ENCODE measurements at regions not wholly inside any gene's neighbourhood (a gene's known extent, or its start where the extent isn't known, plus 50 kb on each side); places are given as distances from the start of the nearest gene placed in this dataset.

- no peaks in the 10 kb centered on the region for H3K36me3 ChIP-seq (ENCODE audit: insufficient read depth, low read length)
- H3K4me1 ChIP-seq (ENCODE audit: control insufficient read depth, insufficient read depth, low read length): peaks cover 43% of the 10 kb centered on the region
- no peak overlapping the region for H3K9ac ChIP-seq (ENCODE audit: low read depth, low read length)
- no peak overlapping the region for H3K4me3 ChIP-seq (ENCODE audit: low read length)
- no peak overlapping the region for H3K4me2 ChIP-seq (ENCODE audit: low read length)
- H3K27me3 ChIP-seq (ENCODE audit: control insufficient read depth, insufficient read depth, low read length): no peaks in the 10 kb centered on the region
- H3K9me3 ChIP-seq (replicated peaks; ENCODE audit: low read length): no peaks in the 10 kb centered on the region
Measured at GRCh38 chr1:198888379-198888943, 249.6 kb downstream of the PTPRC start.

DNA sequence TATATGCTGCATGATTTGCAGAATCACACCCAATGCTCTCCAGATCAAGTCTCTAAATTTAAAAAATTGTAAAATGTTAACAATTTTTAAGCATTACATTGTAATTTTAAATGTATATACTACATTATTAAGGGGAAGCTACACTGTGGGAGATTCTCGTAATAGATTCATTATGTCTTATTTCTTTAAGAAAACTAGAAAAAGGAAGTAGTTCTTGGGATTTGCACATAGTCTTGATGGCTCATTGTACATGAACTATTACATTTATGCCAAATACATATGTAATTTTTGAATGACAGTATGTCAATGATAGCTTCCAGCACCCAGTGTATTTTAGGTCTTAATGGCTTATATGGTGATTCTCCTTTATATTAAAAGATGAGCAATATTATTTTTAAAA lies 250.3 kb downstream of the PTPRC start:
- Histone ChIP-seq H3K4me1 (ENCODE audit: control insufficient read depth, insufficient read depth, low read length) (peaks cover 50% of the 10 kb centered on the region), H3K9me3 (replicated peaks; ENCODE audit: low read length) (no peaks in the 10 kb centered on the region), H3K4me3 (ENCODE audit: low read length) (no peak overlapping the region), H3K27me3 (ENCODE audit: control insufficient read depth, insufficient read depth, low read length) (no peaks in the 10 kb centered on the region), H3K9ac (ENCODE audit: low read depth, low read length) (no peak overlapping the region), H3K4me2 (ENCODE audit: low read length) (no peak overlapping the region), H3K36me3 (ENCODE audit: insufficient read depth, low read length) (peaks cover 2% of the 10 kb centered on the region)

DNA sequence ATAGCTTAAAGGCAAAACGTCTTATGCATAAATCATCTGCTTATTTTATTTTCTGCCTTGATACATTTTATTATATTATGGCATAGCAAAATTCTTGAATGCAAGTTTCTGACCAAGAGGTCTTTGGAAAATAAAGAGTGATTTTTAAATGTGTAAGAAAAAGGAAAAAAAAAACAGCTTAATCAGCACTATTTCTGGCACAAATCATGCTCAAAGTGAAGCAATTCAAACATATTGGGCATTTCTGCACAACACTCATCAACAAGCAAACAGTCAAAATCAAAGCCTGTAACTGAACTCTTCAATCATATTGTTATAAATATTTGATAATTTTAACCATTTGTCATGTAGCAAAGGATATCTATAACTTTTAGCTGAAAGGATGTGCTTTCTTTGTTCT lies 250.9 kb downstream of the PTPRC start:
- Histone ChIP-seq H3K4me3 (ENCODE audit: low read length) (no peak overlapping the region), H3K9me3 (replicated peaks; ENCODE audit: low read length) (no peaks in the 10 kb centered on the region), H3K4me1 (ENCODE audit: control insufficient read depth, insufficient read depth, low read length) (peaks cover 52% of the 10 kb centered on the region), H3K27me3 (ENCODE audit: control insufficient read depth, insufficient read depth, low read length) (no peaks in the 10 kb centered on the region), H3K9ac (ENCODE audit: low read depth, low read length) (no peak overlapping the region), H3K4me2 (ENCODE audit: low read length) (no peak overlapping the region), H3K36me3 (ENCODE audit: insufficient read depth, low read length) (peaks cover 4% of the 10 kb centered on the region)

- H3K9ac ChIP-seq (ENCODE audit: low read depth, low read length): no peak overlapping the region
- H3K4me1 ChIP-seq (ENCODE audit: control insufficient read depth, insufficient read depth, low read length): peaks cover 52% of the 10 kb centered on the region
- H3K4me3 ChIP-seq (ENCODE audit: low read length): no peak overlapping the region
- no peaks in the 10 kb centered on the region for H3K9me3 ChIP-seq (replicated peaks; ENCODE audit: low read length)
- H3K36me3 ChIP-seq (ENCODE audit: insufficient read depth, low read length): peaks cover 4% of the 10 kb centered on the region
- peak overlapping the region; percentile 9 for H3K4me2 ChIP-seq (ENCODE audit: low read length)
- H3K27me3 ChIP-seq (ENCODE audit: control insufficient read depth, insufficient read depth, low read length): no peaks in the 10 kb centered on the region
Measured at GRCh38 chr1:198890214-198890930, 251.5 kb downstream of the PTPRC start.

DNA sequence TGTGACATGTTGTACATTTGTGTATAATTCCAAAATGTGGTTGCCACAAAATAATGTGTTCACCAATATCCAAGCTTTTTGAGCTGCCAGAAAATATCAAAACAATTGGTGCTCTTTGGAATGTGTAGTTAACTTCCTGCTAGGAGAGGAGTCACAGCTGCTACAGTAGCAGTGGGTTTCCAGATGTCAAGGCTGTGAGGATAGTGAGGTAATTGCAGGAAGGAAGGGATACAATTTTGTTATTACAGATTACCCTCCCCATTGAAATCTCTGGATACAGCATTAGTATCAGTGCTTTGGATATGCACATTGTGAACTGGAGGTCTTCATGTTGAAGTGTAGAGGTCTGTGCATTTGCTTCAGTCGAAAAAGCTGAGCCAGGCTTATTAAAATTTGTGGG lies 253.2 kb downstream of the PTPRC start:
- peaks cover 52% of the 10 kb centered on the region for H3K4me1 ChIP-seq (ENCODE audit: control insufficient read depth, insufficient read depth, low read length)
- peaks cover 10% of the 10 kb centered on the region for H3K36me3 ChIP-seq (ENCODE audit: insufficient read depth, low read length)

DNA sequence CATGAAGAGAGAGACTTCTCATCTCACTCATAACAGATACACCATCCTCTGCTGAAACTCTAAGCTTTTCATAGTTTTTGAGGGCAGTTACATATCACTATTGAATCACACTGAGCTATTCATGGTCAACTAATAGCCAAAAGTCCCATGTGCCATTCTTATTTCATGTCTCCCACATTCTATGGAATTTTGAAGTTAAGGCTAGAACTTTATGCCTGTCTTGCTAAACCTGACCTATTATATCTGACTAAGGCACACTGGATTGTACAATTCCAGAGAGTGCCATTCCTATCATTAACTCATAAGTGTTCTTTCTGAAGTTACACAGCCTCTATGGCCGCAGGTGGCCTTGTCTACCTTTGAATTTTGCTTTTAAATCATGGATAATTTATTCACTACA lies 254.3 kb downstream of the PTPRC start:
- H3K36me3 ChIP-seq (ENCODE audit: insufficient read depth, low read length): peaks cover 15% of the 10 kb centered on the region
- H3K4me3 ChIP-seq (ENCODE audit: low read length): no peak overlapping the region
- H3K9me3 ChIP-seq (replicated peaks; ENCODE audit: low read length): no peaks in the 10 kb centered on the region
- no peaks in the 10 kb centered on the region for H3K27me3 ChIP-seq (ENCODE audit: control insufficient read depth, insufficient read depth, low read length)
- peaks cover 52% of the 10 kb centered on the region for H3K4me1 ChIP-seq (ENCODE audit: control insufficient read depth, insufficient read depth, low read length)
- H3K9ac ChIP-seq (ENCODE audit: low read depth, low read length): no peak overlapping the region
- no peak overlapping the region for H3K4me2 ChIP-seq (ENCODE audit: low read length)

More for the DNA sequence above, 253.2 kb downstream of the PTPRC start:
- H3K4me2 ChIP-seq (ENCODE audit: low read length): no peak overlapping the region
- H3K9ac ChIP-seq (ENCODE audit: low read depth, low read length): no peak overlapping the region
- no peak overlapping the region for H3K4me3 ChIP-seq (ENCODE audit: low read length)
- H3K9me3 ChIP-seq (replicated peaks; ENCODE audit: low read length): no peaks in the 10 kb centered on the region
- no peaks in the 10 kb centered on the region for H3K27me3 ChIP-seq (ENCODE audit: control insufficient read depth, insufficient read depth, low read length)

DNA sequence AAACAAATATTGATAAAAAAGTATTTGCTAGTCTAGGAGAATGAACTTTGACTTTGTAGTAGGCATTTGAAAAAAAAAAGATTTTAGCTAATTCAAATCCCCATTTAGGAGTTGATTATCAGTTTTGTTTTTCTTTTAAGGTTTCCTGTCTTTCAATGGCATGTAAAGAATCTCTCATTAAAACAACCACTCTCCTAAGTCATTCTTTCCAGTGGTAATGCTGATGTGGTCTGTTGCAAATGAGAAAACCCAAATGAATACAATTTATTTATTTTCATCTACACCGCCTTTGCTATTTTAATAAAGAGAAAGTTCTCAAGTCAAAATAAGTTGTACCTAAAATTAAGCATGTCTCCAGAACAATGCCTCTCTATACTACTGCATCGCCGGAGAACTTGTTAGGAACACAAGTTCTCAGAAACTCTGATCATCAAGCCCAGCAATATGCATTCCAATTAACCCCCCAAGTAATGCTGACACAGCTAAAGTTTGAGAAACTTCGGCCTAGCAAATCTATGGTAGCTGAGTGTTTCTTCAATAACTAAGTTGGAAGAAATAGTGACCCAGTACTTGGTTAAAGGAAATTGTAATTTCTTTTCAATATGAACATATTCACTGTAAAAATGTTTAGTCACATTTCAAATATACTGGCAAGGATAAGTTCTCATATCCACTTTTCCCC lies 255.1 kb downstream of the PTPRC start:
- Histone ChIP-seq H3K9me3 (replicated peaks; ENCODE audit: low read length) (no peaks in the 10 kb centered on the region), H3K27me3 (ENCODE audit: control insufficient read depth, insufficient read depth, low read length) (no peaks in the 10 kb centered on the region), H3K9ac (ENCODE audit: low read depth, low read length) (no peak overlapping the region), H3K4me3 (ENCODE audit: low read length) (no peak overlapping the region), H3K36me3 (ENCODE audit: insufficient read depth, low read length) (peaks cover 17% of the 10 kb centered on the region), H3K4me1 (ENCODE audit: control insufficient read depth, insufficient read depth, low read length) (peaks cover 44% of the 10 kb centered on the region), H3K4me2 (ENCODE audit: low read length) (no peak overlapping the region)

DNA sequence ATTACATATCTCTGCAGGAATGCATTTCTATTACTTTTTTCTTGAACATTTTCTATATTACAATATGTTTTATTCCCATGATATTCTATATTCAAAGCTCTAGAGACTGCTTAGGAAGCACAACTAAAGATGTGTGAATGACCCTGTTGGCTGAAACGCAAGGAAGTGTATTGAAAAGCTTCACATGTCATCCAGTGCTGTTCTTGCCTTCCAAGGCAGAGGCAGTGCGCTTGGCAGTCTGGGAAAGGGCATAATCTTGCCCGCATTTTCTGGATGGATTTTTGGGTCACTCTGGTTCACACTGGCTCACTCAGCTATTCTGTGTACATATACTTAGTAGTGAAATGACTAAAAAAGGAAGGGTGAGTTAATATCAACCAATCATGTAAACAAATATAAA lies 262.4 kb downstream of the PTPRC start:
- H3K9ac ChIP-seq (ENCODE audit: low read depth, low read length): no peak overlapping the region
- peaks cover 22% of the 10 kb centered on the region for H3K4me1 ChIP-seq (ENCODE audit: control insufficient read depth, insufficient read depth, low read length)
- H3K9me3 ChIP-seq (replicated peaks; ENCODE audit: low read length): no peaks in the 10 kb centered on the region
- no peaks in the 10 kb centered on the region for H3K27me3 ChIP-seq (ENCODE audit: control insufficient read depth, insufficient read depth, low read length)
- peaks cover 26% of the 10 kb centered on the region for H3K36me3 ChIP-seq (ENCODE audit: insufficient read depth, low read length)
- no peak overlapping the region for H3K4me2 ChIP-seq (ENCODE audit: low read length)
- no peak overlapping the region for H3K4me3 ChIP-seq (ENCODE audit: low read length)

GRCh38 chr1:198902655-198903054 lies 263.8 kb downstream of the PTPRC start:
- H3K27me3 ChIP-seq (ENCODE audit: control insufficient read depth, insufficient read depth, low read length): no peaks in the 10 kb centered on the region
- H3K9ac ChIP-seq (ENCODE audit: low read depth, low read length): no peak overlapping the region
- H3K4me2 ChIP-seq (ENCODE audit: low read length): no peak overlapping the region
- H3K9me3 ChIP-seq (replicated peaks; ENCODE audit: low read length): no peaks in the 10 kb centered on the region
- H3K4me3 ChIP-seq (ENCODE audit: low read length): no peak overlapping the region
- peaks cover 22% of the 10 kb centered on the region for H3K36me3 ChIP-seq (ENCODE audit: insufficient read depth, low read length)
- peaks cover 22% of the 10 kb centered on the region for H3K4me1 ChIP-seq (ENCODE audit: control insufficient read depth, insufficient read depth, low read length)

GRCh38 chr1:198903203-198903602 lies 264.4 kb downstream of the PTPRC start:
- Histone ChIP-seq H3K36me3 (ENCODE audit: insufficient read depth, low read length) (peaks cover 17% of the 10 kb centered on the region), H3K4me3 (ENCODE audit: low read length) (no peak overlapping the region), H3K9ac (ENCODE audit: low read depth, low read length) (no peak overlapping the region), H3K4me2 (ENCODE audit: low read length) (peak overlapping the region; percentile 31), H3K9me3 (replicated peaks; ENCODE audit: low read length) (no peaks in the 10 kb centered on the region), H3K4me1 (ENCODE audit: control insufficient read depth, insufficient read depth, low read length) (peaks cover 22% of the 10 kb centered on the region), H3K27me3 (ENCODE audit: control insufficient read depth, insufficient read depth, low read length) (no peaks in the 10 kb centered on the region)

GRCh38 chr1:198903621-198904020 lies 264.8 kb downstream of the PTPRC start:
- H3K4me3 ChIP-seq (ENCODE audit: low read length): no peak overlapping the region
- H3K4me2 ChIP-seq (ENCODE audit: low read length): peak overlapping the region; percentile 31
- no peaks in the 10 kb centered on the region for H3K9me3 ChIP-seq (replicated peaks; ENCODE audit: low read length)
- H3K27me3 ChIP-seq (ENCODE audit: control insufficient read depth, insufficient read depth, low read length): no peaks in the 10 kb centered on the region
- peaks cover 26% of the 10 kb centered on the region for H3K4me1 ChIP-seq (ENCODE audit: control insufficient read depth, insufficient read depth, low read length)
- peaks cover 17% of the 10 kb centered on the region for H3K36me3 ChIP-seq (ENCODE audit: insufficient read depth, low read length)
- H3K9ac ChIP-seq (ENCODE audit: low read depth, low read length): no peak overlapping the region

All from skeletal muscle satellite cell (primary cell).